ENCODE measurements at regions not wholly inside any gene's neighbourhood (a gene's known extent, or its start where the extent isn't known, plus 50 kb on each side); places are given as distances from the start of the nearest gene placed in this dataset.

- H3K27ac ChIP-seq: no peak overlapping the region
- no peak overlapping the region for H3K4me3 ChIP-seq
- DNase-seq (no peak), ATAC-seq (no peak)
- peaks cover 0 to 5% of the 10 kb centered on the region in 2 donors for H3K4me1 ChIP-seq
- no peaks in the 10 kb centered on the region for H3K36me3 ChIP-seq
- no peaks in the 10 kb centered on the region for H3K27me3 ChIP-seq
- TF ChIP-seq POLR2A (IDR thresholded peaks at IDR 0.05) (no peak), CTCF (IDR thresholded peaks at IDR 0.05 in 4 of 5, conservative IDR thresholded peaks at IDR 0.05 in 1 of 5) (no peak)
- in situ Hi-C loops (cut with MboI; ENCODE audit: low sequenced_read_pairs in 4 of 4) (no loop called here), intact Hi-C loops (cut with DNase I; ENCODE audit: low total_unique reads) (no loop called here)
- H3K9me3 ChIP-seq: no peaks in the 10 kb centered on the region
Measured at GRCh38 chr21:34192646-34193285, 119.4 kb downstream of the MRPS6 start.

DNA sequence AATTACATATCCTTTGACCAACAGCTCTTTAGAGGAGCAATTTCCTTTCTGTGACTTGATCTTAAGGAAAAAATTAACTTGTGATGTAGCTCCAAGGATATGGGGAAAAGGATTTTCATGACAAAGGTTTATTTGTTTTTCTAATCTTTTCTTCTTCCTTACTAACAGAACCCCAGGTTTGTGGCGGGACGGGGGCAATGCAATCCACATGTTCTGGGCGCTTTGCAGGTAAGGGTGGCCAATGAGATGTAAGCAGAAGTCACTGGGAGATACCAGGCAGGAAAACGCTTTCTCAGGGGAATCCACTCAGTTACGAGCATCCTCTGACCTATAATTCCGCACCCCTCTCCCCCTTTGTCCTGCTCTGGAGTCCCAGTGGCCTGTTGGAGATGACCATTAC is 122.0 kb downstream of the MRPS6 start:
- H3K27ac ChIP-seq: no peak overlapping the region
- no peaks in the 10 kb centered on the region for H3K9me3 ChIP-seq
- H3K27me3 ChIP-seq: no peaks in the 10 kb centered on the region
- no peak for TF ChIP-seq POLR2A (IDR thresholded peaks at IDR 0.05)
- no peak for TF ChIP-seq CTCF (IDR thresholded peaks at IDR 0.05 in 4 of 5, conservative IDR thresholded peaks at IDR 0.05 in 1 of 5)
- in situ Hi-C loops (cut with MboI; ENCODE audit: low sequenced_read_pairs in 4 of 4) (no loop called here), intact Hi-C loops (cut with DNase I; ENCODE audit: low total_unique reads) (no loop called here)
- no peak overlapping the region for H3K4me3 ChIP-seq
- DNase-seq (no peak), ATAC-seq (no peak)
- H3K4me1 ChIP-seq: peaks cover 0 to 9% of the 10 kb centered on the region in 2 donors
- H3K36me3 ChIP-seq: no peaks in the 10 kb centered on the region

- H3K4me1 ChIP-seq: peaks cover 9 to 16% of the 10 kb centered on the region in 2 donors
- no peak for DNase-seq
- no peaks in the 10 kb centered on the region for H3K36me3 ChIP-seq
- intact Hi-C loops (cut with DNase I; ENCODE audit: low total_unique reads) (no loop called here), in situ Hi-C loops (cut with MboI; ENCODE audit: low sequenced_read_pairs in 4 of 4) (no loop called here)
- H3K27ac ChIP-seq: no peak overlapping the region
- no peaks in the 10 kb centered on the region for H3K27me3 ChIP-seq
- no peak for ATAC-seq
- TF ChIP-seq CTCF (IDR thresholded peaks at IDR 0.05 in 4 of 5, conservative IDR thresholded peaks at IDR 0.05 in 1 of 5) (no peak), POLR2A (IDR thresholded peaks at IDR 0.05) (no peak)
- H3K4me3 ChIP-seq: no peak overlapping the region
- H3K9me3 ChIP-seq: no peaks in the 10 kb centered on the region
Measured at GRCh38 chr21:34196996-34197395, 123.6 kb downstream of the MRPS6 start.

GRCh38 chr21:34197561-34197960 is 124.2 kb downstream of the MRPS6 start:
- TF ChIP-seq POLR2A (IDR thresholded peaks at IDR 0.05) (no peak), CTCF (IDR thresholded peaks at IDR 0.05 in 4 of 5, conservative IDR thresholded peaks at IDR 0.05 in 1 of 5) (no peak)
- in situ Hi-C loops (cut with MboI; ENCODE audit: low sequenced_read_pairs in 4 of 4) (no loop called here), intact Hi-C loops (cut with DNase I; ENCODE audit: low total_unique reads) (no loop called here)
- peaks cover 14 to 19% of the 10 kb centered on the region in 2 donors for H3K4me1 ChIP-seq
- ATAC-seq (no peak), DNase-seq (no peak)
- H3K4me3 ChIP-seq: no peak overlapping the region
- H3K36me3 ChIP-seq: no peaks in the 10 kb centered on the region
- H3K9me3 ChIP-seq: no peaks in the 10 kb centered on the region
- no peak overlapping the region for H3K27ac ChIP-seq
- H3K27me3 ChIP-seq: no peaks in the 10 kb centered on the region

All from gastrocnemius medialis (tissue), 4 donors.